ENCODE measurements at regions not wholly inside any gene's neighbourhood (a gene's known extent, or its start where the extent isn't known, plus 50 kb on each side); places are given as distances from the start of the nearest gene placed in this dataset.

DNA sequence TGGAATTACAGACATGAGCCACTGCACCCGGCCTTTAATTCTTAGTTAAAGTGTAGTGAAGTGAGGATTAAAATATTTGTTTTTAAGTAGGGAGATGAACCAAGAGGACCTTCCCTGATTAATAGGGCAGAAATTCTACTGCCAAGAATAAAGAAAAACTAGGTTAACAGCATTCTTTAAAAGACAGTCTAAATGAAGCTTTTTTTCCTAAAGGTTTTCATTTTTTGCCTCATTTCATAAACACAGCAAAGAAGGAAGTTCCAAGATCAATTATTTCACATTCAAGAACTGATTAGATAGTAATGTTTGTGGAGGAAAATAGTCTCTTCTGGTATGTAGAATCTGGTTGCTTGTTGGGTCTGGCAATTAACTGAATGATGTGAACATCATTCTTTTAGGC lies 112.1 kb upstream of the ARSJ start:
- H3K79me2 ChIP-seq = no peaks in the 10 kb centered on the region
- no peak for DNase-seq (ENCODE audit: low spot score)
- WGBS (ENCODE audit: low lambda C conversion rate, missing lambda C conversion rate) = 65% methylated on average over 1 of the region's 1 CpG
- H3K27me3 ChIP-seq = no peaks in the 10 kb centered on the region
- H3K4me1 ChIP-seq (ENCODE audit: insufficient read depth) = no peaks in the 10 kb centered on the region
- H3K4me3 ChIP-seq = no peak overlapping the region
- H3K4me2 ChIP-seq = no peak overlapping the region
- no peaks in the 10 kb centered on the region for H4K20me1 ChIP-seq (ENCODE audit: insufficient read depth, poor library complexity, severe bottlenecking)
- no peak overlapping the region for H2AFZ ChIP-seq
- no peaks in the 10 kb centered on the region for H3K9me3 ChIP-seq (ENCODE audit: low read depth)
- no peak overlapping the region for H3K27ac ChIP-seq
- TF ChIP-seq EZH2phosphoT487 (IDR thresholded peaks at IDR 0.05; ENCODE audit: low read depth, severe bottlenecking, unreplicated experiment) (no peak), EZH2 (IDR thresholded peaks at IDR 0.05; ENCODE audit: borderline replicate concordance) (no peak)
- TF ChIP-seq, protein P1, sequence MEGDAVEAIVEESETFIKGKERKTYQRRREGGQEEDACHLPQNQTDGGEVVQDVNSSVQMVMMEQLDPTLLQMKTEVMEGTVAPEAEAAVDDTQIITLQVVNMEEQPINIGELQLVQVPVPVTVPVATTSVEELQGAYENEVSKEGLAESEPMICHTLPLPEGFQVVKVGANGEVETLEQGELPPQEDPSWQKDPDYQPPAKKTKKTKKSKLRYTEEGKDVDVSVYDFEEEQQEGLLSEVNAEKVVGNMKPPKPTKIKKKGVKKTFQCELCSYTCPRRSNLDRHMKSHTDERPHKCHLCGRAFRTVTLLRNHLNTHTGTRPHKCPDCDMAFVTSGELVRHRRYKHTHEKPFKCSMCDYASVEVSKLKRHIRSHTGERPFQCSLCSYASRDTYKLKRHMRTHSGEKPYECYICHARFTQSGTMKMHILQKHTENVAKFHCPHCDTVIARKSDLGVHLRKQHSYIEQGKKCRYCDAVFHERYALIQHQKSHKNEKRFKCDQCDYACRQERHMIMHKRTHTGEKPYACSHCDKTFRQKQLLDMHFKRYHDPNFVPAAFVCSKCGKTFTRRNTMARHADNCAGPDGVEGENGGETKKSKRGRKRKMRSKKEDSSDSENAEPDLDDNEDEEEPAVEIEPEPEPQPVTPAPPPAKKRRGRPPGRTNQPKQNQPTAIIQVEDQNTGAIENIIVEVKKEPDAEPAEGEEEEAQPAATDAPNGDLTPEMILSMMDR (IDR thresholded peaks at IDR 0.05; ENCODE audit: poor library complexity) = no peak
- H3K36me3 ChIP-seq (replicated peaks; ENCODE audit: insufficient read depth, low read depth) = no peaks in the 10 kb centered on the region
- H3K9me2 ChIP-seq (replicated peaks; ENCODE audit: insufficient read depth) = no peaks in the 10 kb centered on the region

DNA sequence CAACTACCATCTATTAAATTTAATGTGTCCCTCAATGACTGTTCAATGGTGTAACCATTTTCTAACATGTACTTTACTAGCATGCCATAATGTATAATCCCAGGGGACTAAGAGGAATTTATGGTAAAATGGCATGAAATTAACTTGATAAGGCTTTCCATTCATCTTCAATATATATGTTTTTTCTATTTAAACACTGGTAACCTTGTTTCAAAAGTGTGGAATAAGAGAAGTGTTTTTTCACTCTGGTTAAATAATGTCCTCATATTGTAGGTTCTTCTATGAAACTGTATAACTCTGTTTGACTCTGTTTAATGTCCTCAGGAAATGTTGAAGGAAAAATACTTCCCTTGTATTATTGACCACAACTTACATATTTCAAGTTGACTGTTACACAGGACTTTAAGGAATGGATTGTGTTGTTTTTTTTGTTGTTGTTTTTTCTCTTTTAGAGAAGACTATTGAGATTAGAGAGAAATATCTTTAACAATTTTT lies 113.8 kb upstream of the ARSJ start:
- Histone ChIP-seq H3K9me2 (replicated peaks; ENCODE audit: insufficient read depth) (no peaks in the 10 kb centered on the region), H3K4me2 (no peak overlapping the region), H3K9me3 (ENCODE audit: low read depth) (no peaks in the 10 kb centered on the region), H4K20me1 (ENCODE audit: insufficient read depth, poor library complexity, severe bottlenecking) (no peaks in the 10 kb centered on the region), H3K4me3 (no peak overlapping the region), H3K4me1 (ENCODE audit: insufficient read depth) (no peaks in the 10 kb centered on the region), H2AFZ (no peak overlapping the region), H3K36me3 (replicated peaks; ENCODE audit: insufficient read depth, low read depth) (no peaks in the 10 kb centered on the region), H3K79me2 (no peaks in the 10 kb centered on the region), H3K27ac (no peak overlapping the region), H3K27me3 (no peaks in the 10 kb centered on the region)
- no peak for DNase-seq (ENCODE audit: low spot score)
- TF ChIP-seq, protein P1 (IDR thresholded peaks at IDR 0.05; ENCODE audit: poor library complexity) = no peak
- TF ChIP-seq EZH2 (IDR thresholded peaks at IDR 0.05; ENCODE audit: borderline replicate concordance) (no peak), EZH2phosphoT487 (IDR thresholded peaks at IDR 0.05; ENCODE audit: low read depth, severe bottlenecking, unreplicated experiment) (no peak)

DNA sequence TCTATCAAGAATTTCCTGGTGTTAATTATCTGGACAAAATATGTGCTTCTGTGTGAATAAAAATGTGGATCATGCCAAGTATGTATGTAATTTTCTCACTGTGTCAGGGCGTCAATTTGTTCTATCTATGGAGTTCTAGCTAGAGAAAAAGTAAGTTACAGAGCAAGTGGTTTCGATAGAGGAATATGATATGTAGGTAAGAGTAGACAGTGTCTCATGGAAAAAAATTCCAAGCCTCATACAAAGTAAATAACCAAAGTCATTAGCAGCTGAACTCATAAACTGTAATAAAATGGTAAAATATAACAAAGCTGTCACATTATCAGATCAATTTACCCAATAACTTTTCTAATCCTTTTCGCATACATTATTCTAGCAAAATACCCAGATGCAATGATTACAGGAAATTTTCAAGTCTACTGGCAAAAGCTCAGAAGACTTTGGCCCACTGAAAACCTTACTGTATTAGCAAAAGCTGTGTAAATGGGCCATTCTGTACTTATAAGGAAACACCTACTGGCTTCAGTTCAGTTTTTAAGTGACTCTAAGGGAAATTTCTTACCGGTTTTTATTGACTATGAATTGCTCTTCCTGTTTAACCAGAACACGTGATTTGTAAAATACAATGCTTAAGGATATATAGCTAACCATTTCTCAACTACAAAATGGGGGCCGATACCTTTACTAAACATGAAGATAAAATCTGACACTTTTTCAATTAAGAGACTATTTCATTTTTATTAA lies 121.0 kb upstream of the ARSJ start:
- TF ChIP-seq EZH2phosphoT487 (IDR thresholded peaks at IDR 0.05; ENCODE audit: low read depth, severe bottlenecking, unreplicated experiment) = no peak
- TF ChIP-seq, protein P1 (IDR thresholded peaks at IDR 0.05; ENCODE audit: poor library complexity) = no peak
- TF ChIP-seq EZH2 (IDR thresholded peaks at IDR 0.05; ENCODE audit: borderline replicate concordance) = no peak
- H3K4me2 ChIP-seq = no peak overlapping the region
- no peak overlapping the region for H2AFZ ChIP-seq
- H3K27me3 ChIP-seq = no peaks in the 10 kb centered on the region
- no peaks in the 10 kb centered on the region for H3K4me1 ChIP-seq (ENCODE audit: insufficient read depth)
- H3K27ac ChIP-seq = no peak overlapping the region
- H3K9me3 ChIP-seq (ENCODE audit: low read depth) = no peaks in the 10 kb centered on the region
- WGBS (ENCODE audit: low lambda C conversion rate, missing lambda C conversion rate) = 73% methylated on average over 6 of the region's 6 CpGs
- H3K79me2 ChIP-seq = no peaks in the 10 kb centered on the region
- no peaks in the 10 kb centered on the region for H4K20me1 ChIP-seq (ENCODE audit: insufficient read depth, poor library complexity, severe bottlenecking)
- no peaks in the 10 kb centered on the region for H3K9me2 ChIP-seq (replicated peaks; ENCODE audit: insufficient read depth)
- DNase-seq (ENCODE audit: low spot score) = no peak
- H3K36me3 ChIP-seq (replicated peaks; ENCODE audit: insufficient read depth, low read depth) = no peaks in the 10 kb centered on the region
- H3K4me3 ChIP-seq = no peak overlapping the region

Measured in hepatocyte (in vitro differentiated cells).